ENCODE measurements at regions not wholly inside any gene's neighbourhood (a gene's known extent, or its start where the extent isn't known, plus 50 kb on each side); places are given as distances from the start of the nearest gene placed in this dataset.

GRCh38 chr2:81706856-81707255, 1402.3 kb upstream of the LRRTM1 start:
- TF ChIP-seq POLR2A (IDR thresholded peaks at IDR 0.05; ENCODE audit: low read length): no peak
- no peak for TF ChIP-seq GATA1 (IDR thresholded peaks at IDR 0.05; ENCODE audit: low read depth, low read length)
